ENCODE measurements at regions not wholly inside any gene's neighbourhood (a gene's known extent, or its start where the extent isn't known, plus 50 kb on each side); places are given as distances from the start of the nearest gene placed in this dataset.

GRCh38 chr20:11130554-11131166, 456.9 kb upstream of the JAG1 start:
- DNase-seq (ENCODE audit: low spot score): no peak

GRCh38 chr20:11132819-11133415, 459.1 kb upstream of the JAG1 start:
- DNase-seq (ENCODE audit: low spot score): no peak

GRCh38 chr20:11136691-11137090, 462.9 kb upstream of the JAG1 start:
- DNase-seq (ENCODE audit: low spot score): no peak

GRCh38 chr20:11137688-11138087, 463.9 kb upstream of the JAG1 start:
- DNase-seq (ENCODE audit: low spot score): no peak

- no peak for DNase-seq (ENCODE audit: low spot score)
Observed at GRCh38 chr20:11140359-11140758, 466.6 kb upstream of the JAG1 start.

- DNase-seq (ENCODE audit: low spot score): no peak
Observed at GRCh38 chr20:11143481-11143880, 469.7 kb upstream of the JAG1 start.

GRCh38 chr20:11144114-11144950, 470.5 kb upstream of the JAG1 start:
- DNase-seq (ENCODE audit: low spot score): no peak

GRCh38 chr20:11145616-11146015, 471.8 kb upstream of the JAG1 start:
- DNase-seq (ENCODE audit: low spot score): no peak

GRCh38 chr20:11153819-11154218, 480.0 kb upstream of the JAG1 start:
- no peak for DNase-seq (ENCODE audit: low spot score)

- DNase-seq (ENCODE audit: low spot score): no peak
Observed at GRCh38 chr20:11155156-11155756, 481.5 kb upstream of the JAG1 start.

- no peak for DNase-seq (ENCODE audit: low spot score)
Observed at GRCh38 chr20:11156922-11157321, 483.1 kb upstream of the JAG1 start.

GRCh38 chr20:11158146-11158545, 484.3 kb upstream of the JAG1 start:
- no peak for DNase-seq (ENCODE audit: low spot score)

- no peak for DNase-seq (ENCODE audit: low spot score)
Observed at GRCh38 chr20:11158589-11158988, 484.8 kb upstream of the JAG1 start.

- no peak for DNase-seq (ENCODE audit: low spot score)
Observed at GRCh38 chr20:11159728-11160127, 485.9 kb upstream of the JAG1 start.

GRCh38 chr20:11162026-11162775, 488.4 kb upstream of the JAG1 start:
- no peak for DNase-seq (ENCODE audit: low spot score)

GRCh38 chr20:11165789-11166188, 492.0 kb upstream of the JAG1 start:
- no peak for DNase-seq (ENCODE audit: low spot score)

- no peak for DNase-seq (ENCODE audit: low spot score)
Observed at GRCh38 chr20:11166712-11167111, 492.9 kb upstream of the JAG1 start.

- DNase-seq (ENCODE audit: low spot score): no peak
Observed at GRCh38 chr20:11168026-11168425, 494.2 kb upstream of the JAG1 start.

GRCh38 chr20:11170025-11170424, 496.2 kb upstream of the JAG1 start:
- no peak for DNase-seq (ENCODE audit: low spot score)

GRCh38 chr20:11170565-11170964, 496.8 kb upstream of the JAG1 start:
- no peak for DNase-seq (ENCODE audit: low spot score)

- no peak for DNase-seq (ENCODE audit: low spot score)
Observed at GRCh38 chr20:11172881-11173280, 499.1 kb upstream of the JAG1 start.

GRCh38 chr20:11173916-11174315, 500.1 kb upstream of the JAG1 start:
- DNase-seq (ENCODE audit: low spot score): no peak

Data from D341Med (cell line).